ENCODE measurements at regions not wholly inside any gene's neighbourhood (a gene's known extent, or its start where the extent isn't known, plus 50 kb on each side); places are given as distances from the start of the nearest gene placed in this dataset.

DNA sequence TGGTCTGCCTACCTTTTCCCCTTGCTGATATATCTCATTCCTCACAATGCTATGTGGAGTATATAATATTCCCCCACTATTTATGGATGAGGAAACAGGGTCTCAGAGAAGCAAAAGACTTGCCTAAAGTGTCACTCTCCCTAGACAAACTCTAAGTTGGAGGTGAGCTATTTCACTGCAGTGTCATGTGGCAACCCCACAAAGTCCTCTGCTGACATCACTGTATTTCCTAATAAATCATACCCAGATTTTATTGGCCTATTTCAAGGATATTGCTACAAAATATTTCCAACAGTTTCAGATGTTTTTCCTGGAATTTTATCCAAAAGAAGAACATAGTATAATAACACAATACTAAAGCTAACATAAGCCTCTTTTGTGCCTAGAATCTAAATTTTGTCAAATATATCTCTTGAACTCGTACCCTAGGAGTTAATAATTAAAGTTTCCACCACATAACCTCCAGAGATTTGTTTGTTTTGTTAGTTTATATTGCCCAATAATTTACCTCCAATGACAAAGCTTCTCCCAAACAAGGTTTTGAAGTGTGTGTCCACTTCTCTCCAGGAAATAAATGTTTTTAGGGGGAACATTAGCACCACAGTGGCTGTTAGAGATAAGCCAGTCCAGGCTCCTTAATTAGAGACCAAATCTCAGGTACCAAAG lies 215.1 kb downstream of the ASCL1 start:
- H3K27me3 ChIP-seq (ENCODE audit: low read depth) = no peaks in the 10 kb centered on the region
- intact Hi-C loops (cut with micrococcal nuclease) = no loop called here
- TF ChIP-seq, protein P1, sequence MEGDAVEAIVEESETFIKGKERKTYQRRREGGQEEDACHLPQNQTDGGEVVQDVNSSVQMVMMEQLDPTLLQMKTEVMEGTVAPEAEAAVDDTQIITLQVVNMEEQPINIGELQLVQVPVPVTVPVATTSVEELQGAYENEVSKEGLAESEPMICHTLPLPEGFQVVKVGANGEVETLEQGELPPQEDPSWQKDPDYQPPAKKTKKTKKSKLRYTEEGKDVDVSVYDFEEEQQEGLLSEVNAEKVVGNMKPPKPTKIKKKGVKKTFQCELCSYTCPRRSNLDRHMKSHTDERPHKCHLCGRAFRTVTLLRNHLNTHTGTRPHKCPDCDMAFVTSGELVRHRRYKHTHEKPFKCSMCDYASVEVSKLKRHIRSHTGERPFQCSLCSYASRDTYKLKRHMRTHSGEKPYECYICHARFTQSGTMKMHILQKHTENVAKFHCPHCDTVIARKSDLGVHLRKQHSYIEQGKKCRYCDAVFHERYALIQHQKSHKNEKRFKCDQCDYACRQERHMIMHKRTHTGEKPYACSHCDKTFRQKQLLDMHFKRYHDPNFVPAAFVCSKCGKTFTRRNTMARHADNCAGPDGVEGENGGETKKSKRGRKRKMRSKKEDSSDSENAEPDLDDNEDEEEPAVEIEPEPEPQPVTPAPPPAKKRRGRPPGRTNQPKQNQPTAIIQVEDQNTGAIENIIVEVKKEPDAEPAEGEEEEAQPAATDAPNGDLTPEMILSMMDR (IDR thresholded peaks at IDR 0.05; ENCODE audit: borderline replicate concordance) = no peak

GRCh38 chr12:103175625-103176024 lies 218.2 kb downstream of the ASCL1 start:
- Histone ChIP-seq H3K27me3 (ENCODE audit: low read depth) (no peaks in the 10 kb centered on the region), H3K27ac (replicated peaks) (no peak overlapping the region), H3K36me3 (no peaks in the 10 kb centered on the region), H3K4me1 (no peaks in the 10 kb centered on the region), H3K4me3 (no peak overlapping the region), H3K9me3 (replicated peaks) (peaks cover 5% of the 10 kb centered on the region)
- DNase-seq = no peak
- intact Hi-C loops (cut with micrococcal nuclease) = no loop called here
- TF ChIP-seq, protein P1 (IDR thresholded peaks at IDR 0.05; ENCODE audit: borderline replicate concordance) = no peak

More for the DNA sequence above, 215.1 kb downstream of the ASCL1 start:
- no peak for DNase-seq
- Histone ChIP-seq H3K27ac (replicated peaks) (no peak overlapping the region), H3K4me1 (no peaks in the 10 kb centered on the region), H3K36me3 (no peaks in the 10 kb centered on the region), H3K9me3 (replicated peaks) (peaks cover 9% of the 10 kb centered on the region), H3K4me3 (no peak overlapping the region)

DNA sequence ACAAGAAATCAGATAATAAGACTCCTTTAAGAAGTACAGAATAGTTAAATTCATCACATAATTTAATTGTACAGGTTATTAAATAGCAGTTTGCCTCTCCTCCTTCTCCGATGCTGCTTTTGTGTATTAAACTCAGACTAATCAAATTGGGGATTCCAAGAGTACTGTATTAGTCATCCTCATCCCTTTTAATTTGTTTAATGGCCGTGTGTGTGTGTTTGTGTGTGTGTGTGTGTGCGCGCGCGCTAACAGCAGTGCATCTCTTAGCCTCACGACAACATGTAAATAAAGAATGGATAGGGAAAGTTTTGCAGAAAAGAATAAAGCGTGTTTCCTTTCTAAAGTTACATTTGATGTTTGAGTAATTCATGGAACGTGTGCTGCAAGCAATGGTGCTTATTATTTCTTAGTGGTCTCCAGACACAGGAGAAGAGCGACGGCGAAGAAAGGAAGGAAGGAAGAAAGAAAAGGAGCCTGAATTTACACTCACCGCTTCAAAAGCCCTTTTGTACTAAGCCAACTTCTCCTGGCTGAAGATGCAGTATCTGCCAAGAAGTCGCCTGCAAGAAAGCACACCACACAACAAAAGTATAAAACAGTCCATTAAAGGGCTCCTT lies 220.3 kb downstream of the ASCL1 start:
- H3K9me3 ChIP-seq (replicated peaks) = no peaks in the 10 kb centered on the region
- H3K27ac ChIP-seq (replicated peaks) = no peak overlapping the region
- DNase-seq = no peak
- TF ChIP-seq, protein P1 (IDR thresholded peaks at IDR 0.05; ENCODE audit: borderline replicate concordance) = no peak
- H3K4me3 ChIP-seq = no peak overlapping the region
- H3K4me1 ChIP-seq = no peaks in the 10 kb centered on the region
- intact Hi-C loops (cut with micrococcal nuclease) = no loop called here
- H3K27me3 ChIP-seq (ENCODE audit: low read depth) = no peaks in the 10 kb centered on the region
- H3K36me3 ChIP-seq = no peaks in the 10 kb centered on the region

GRCh38 chr12:103178366-103179080 lies 221.0 kb downstream of the ASCL1 start:
- H3K27me3 ChIP-seq (ENCODE audit: low read depth) = no peaks in the 10 kb centered on the region
- TF ChIP-seq, protein P1 (IDR thresholded peaks at IDR 0.05; ENCODE audit: borderline replicate concordance) = no peak
- H3K27ac ChIP-seq (replicated peaks) = no peak overlapping the region
- H3K4me1 ChIP-seq = no peaks in the 10 kb centered on the region
- H3K4me3 ChIP-seq = no peak overlapping the region
- no peaks in the 10 kb centered on the region for H3K36me3 ChIP-seq
- no peaks in the 10 kb centered on the region for H3K9me3 ChIP-seq (replicated peaks)
- DNase-seq = no peak
- intact Hi-C loops (cut with micrococcal nuclease) = no loop called here

DNA sequence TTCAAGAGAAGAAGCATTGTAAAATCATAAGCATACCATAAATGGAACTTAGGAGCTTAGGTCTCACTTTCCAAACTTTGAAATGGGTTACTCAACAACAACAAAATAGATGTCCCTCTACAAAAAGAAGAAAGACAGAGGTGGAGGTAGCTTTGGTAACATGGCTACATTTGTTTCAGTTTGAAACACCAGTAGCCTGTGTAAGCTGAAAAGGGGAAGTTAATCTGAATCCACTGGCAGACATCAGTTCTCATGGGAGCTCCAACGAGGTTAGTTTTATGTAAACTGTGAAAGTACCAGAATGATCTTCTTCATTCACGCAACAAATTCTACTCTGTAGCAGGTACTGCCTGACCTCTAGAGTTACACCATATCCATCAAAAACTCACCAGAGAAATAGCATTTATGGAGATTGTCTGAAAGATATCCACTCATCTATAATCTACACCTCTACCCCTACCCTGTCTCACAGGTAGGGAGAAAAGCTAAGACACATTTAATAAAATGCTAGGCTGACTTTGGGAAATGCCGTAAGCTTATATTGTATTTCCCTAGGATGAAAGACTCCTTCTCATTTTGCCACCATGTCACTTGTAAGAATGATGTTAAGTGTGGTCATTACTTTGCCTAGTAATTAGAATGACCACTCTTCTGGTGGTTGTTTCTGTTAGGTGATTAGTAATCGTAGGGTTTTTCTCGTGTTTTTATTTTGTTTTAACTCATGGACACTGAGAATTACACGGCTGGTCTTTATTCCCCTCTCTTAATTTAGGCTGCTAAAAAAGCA lies 224.1 kb downstream of the ASCL1 start:
- H3K36me3 ChIP-seq = no peaks in the 10 kb centered on the region
- DNase-seq = no peak
- H3K27ac ChIP-seq (replicated peaks) = no peak overlapping the region
- H3K9me3 ChIP-seq (replicated peaks) = no peaks in the 10 kb centered on the region
- intact Hi-C loops (cut with micrococcal nuclease) = no loop called here
- H3K4me1 ChIP-seq = no peaks in the 10 kb centered on the region
- TF ChIP-seq, protein P1 (IDR thresholded peaks at IDR 0.05; ENCODE audit: borderline replicate concordance) = no peak
- H3K4me3 ChIP-seq = no peak overlapping the region
- peaks cover 6% of the 10 kb centered on the region for H3K27me3 ChIP-seq (ENCODE audit: low read depth)
